ENCODE measurements at regions not wholly inside any gene's neighbourhood (a gene's known extent, or its start where the extent isn't known, plus 50 kb on each side); places are given as distances from the start of the nearest gene placed in this dataset.

- 58 to 70% (median 65%) methylated on average over 10 to 11 of the region's 11 CpGs for WGBS, 4 donors
- H3K4me3 ChIP-seq: no peak overlapping the region
- H3K36me3 ChIP-seq: no peaks in the 10 kb centered on the region
- DNase-seq: no peak
- TF ChIP-seq POLR2A (IDR thresholded peaks at IDR 0.05): no peak
- no peak for TF ChIP-seq CTCF (IDR thresholded peaks at IDR 0.05)
- ATAC-seq: no peak
- H3K9me3 ChIP-seq: no peaks in the 10 kb centered on the region
- intact Hi-C loops (cut with DNase I): no loop called here
- no peak overlapping the region for H3K27ac ChIP-seq
- H3K4me1 ChIP-seq: no peaks in the 10 kb centered on the region
- peaks cover 0 to 21% (median 0%) of the 10 kb centered on the region in 9 donors for H3K27me3 ChIP-seq
These were observed 174.6 kb upstream of the SFSWAP start for GRCh38 chr12:131536337-131536736.

- H3K27me3 ChIP-seq: peaks cover 0 to 18% (median 0%) of the 10 kb centered on the region in 9 donors
These were observed 174.1 kb upstream of the SFSWAP start for GRCh38 chr12:131536766-131537165.

GRCh38 chr12:131537267-131537958, 173.5 kb upstream of the SFSWAP start:
- H3K36me3 ChIP-seq: no peaks in the 10 kb centered on the region
- ATAC-seq (no peak), DNase-seq (no peak)
- H3K4me1 ChIP-seq: no peaks in the 10 kb centered on the region
- no peak overlapping the region for H3K4me3 ChIP-seq
- H3K27ac ChIP-seq: no peak overlapping the region
- peaks cover 0 to 12% (median 0%) of the 10 kb centered on the region in 9 donors for H3K27me3 ChIP-seq
- TF ChIP-seq POLR2A (IDR thresholded peaks at IDR 0.05) (no peak), CTCF (IDR thresholded peaks at IDR 0.05) (no peak)
- WGBS, 4 donors: 33 to 44% (median 42%) methylated on average over 11 of the region's 11 CpGs
- intact Hi-C loops (cut with DNase I): no loop called here
- H3K9me3 ChIP-seq: no peaks in the 10 kb centered on the region

More at GRCh38 chr12:131536766-131537165, 174.1 kb upstream of the SFSWAP start:
- H3K9me3 ChIP-seq: no peaks in the 10 kb centered on the region
- ATAC-seq: no peak
- intact Hi-C loops (cut with DNase I): no loop called here
- no peak overlapping the region for H3K27ac ChIP-seq
- H3K4me3 ChIP-seq: no peak overlapping the region
- no peak for DNase-seq
- WGBS, 4 donors: 55 to 75% (median 69%) methylated on average over 13 of the region's 13 CpGs
- no peak for TF ChIP-seq CTCF (IDR thresholded peaks at IDR 0.05)
- no peak for TF ChIP-seq POLR2A (IDR thresholded peaks at IDR 0.05)
- H3K36me3 ChIP-seq: no peaks in the 10 kb centered on the region
- H3K4me1 ChIP-seq: no peaks in the 10 kb centered on the region

- ATAC-seq (no peak), DNase-seq (no peak)
- intact Hi-C loops (cut with DNase I): no loop called here
- H3K36me3 ChIP-seq: no peaks in the 10 kb centered on the region
- WGBS, 4 donors: 96 to 99% (median 97%) methylated on average over 2 of the region's 2 CpGs
- TF ChIP-seq POLR2A (IDR thresholded peaks at IDR 0.05): no peak
- no peak for TF ChIP-seq CTCF (IDR thresholded peaks at IDR 0.05)
- no peaks in the 10 kb centered on the region for H3K4me1 ChIP-seq
- peaks cover 0 to 5% (median 0%) of the 10 kb centered on the region in 9 donors for H3K27me3 ChIP-seq
- H3K9me3 ChIP-seq: no peaks in the 10 kb centered on the region
- H3K27ac ChIP-seq: no peak overlapping the region
- no peak overlapping the region for H3K4me3 ChIP-seq
These were observed 171.5 kb upstream of the SFSWAP start for GRCh38 chr12:131539381-131539780.
